ENCODE measurements at regions not wholly inside any gene's neighbourhood (a gene's known extent, or its start where the extent isn't known, plus 50 kb on each side); places are given as distances from the start of the nearest gene placed in this dataset.

DNA sequence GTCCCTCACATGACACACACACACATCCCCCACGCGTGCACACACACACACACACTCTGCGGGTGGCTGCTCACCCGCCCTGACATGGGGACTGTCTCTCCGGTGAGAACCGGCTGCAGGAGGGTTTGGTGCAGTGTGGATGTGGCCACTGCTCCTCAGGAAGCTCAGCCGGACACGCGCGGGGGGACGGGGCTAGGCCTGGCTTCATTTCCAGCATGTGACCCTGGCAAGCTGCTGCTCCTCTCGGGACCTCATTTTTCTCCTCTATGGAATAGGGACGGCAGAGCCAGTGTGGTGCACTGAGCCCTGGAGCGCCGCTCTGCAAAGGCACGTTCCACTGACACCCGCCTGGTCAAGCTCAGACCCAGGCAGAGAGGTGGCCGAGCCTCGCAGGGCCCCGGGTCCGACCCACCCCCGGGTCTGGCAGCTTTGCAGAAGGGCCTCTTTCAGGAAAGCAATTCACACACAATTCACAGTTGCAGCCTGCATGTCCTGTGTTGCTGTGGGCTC, 56.8 kb upstream of the SLCO4A1 start:
- H3K27me3 ChIP-seq, result peaks cover 90% of the 10 kb centered on the region
- TF ChIP-seq, protein P1, sequence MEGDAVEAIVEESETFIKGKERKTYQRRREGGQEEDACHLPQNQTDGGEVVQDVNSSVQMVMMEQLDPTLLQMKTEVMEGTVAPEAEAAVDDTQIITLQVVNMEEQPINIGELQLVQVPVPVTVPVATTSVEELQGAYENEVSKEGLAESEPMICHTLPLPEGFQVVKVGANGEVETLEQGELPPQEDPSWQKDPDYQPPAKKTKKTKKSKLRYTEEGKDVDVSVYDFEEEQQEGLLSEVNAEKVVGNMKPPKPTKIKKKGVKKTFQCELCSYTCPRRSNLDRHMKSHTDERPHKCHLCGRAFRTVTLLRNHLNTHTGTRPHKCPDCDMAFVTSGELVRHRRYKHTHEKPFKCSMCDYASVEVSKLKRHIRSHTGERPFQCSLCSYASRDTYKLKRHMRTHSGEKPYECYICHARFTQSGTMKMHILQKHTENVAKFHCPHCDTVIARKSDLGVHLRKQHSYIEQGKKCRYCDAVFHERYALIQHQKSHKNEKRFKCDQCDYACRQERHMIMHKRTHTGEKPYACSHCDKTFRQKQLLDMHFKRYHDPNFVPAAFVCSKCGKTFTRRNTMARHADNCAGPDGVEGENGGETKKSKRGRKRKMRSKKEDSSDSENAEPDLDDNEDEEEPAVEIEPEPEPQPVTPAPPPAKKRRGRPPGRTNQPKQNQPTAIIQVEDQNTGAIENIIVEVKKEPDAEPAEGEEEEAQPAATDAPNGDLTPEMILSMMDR (IDR thresholded peaks at IDR 0.05), result no peak
- TF ChIP-seq EP300 (IDR thresholded peaks at IDR 0.05) (no peak), POLR2AphosphoS5 (IDR thresholded peaks at IDR 0.05) (no peak), POLR2A (IDR thresholded peaks at IDR 0.05) (no peak)
- no peak for ATAC-seq
- no peaks in the 10 kb centered on the region for H3K36me3 ChIP-seq
- WGBS, 2 donors (ENCODE audit: low coverage in 1 of 2), result 77 to 86% methylated on average over 3 to 4 of the region's 22 CpGs
- H3K4me3 ChIP-seq, result no peak overlapping the region
- no peak overlapping the region for H3K27ac ChIP-seq
- peaks cover 0 to 45% (median 13%) of the 10 kb centered on the region in 3 donors for H3K4me1 ChIP-seq
- H3K9me3 ChIP-seq, result no peaks in the 10 kb centered on the region

GRCh38 chr20:62586799-62587198, 55.5 kb upstream of the SLCO4A1 start:
- Histone ChIP-seq H3K9me3 (no peaks in the 10 kb centered on the region), H3K27ac (no peak overlapping the region), H3K4me1 (peaks cover 0 to 32% (median 12%) of the 10 kb centered on the region in 3 donors), H3K4me3 (no peak overlapping the region), H3K27me3 (peaks cover 90% of the 10 kb centered on the region), H3K36me3 (no peaks in the 10 kb centered on the region)
- TF ChIP-seq, protein P1 (IDR thresholded peaks at IDR 0.05), result no peak
- TF ChIP-seq POLR2AphosphoS5 (IDR thresholded peaks at IDR 0.05), result no peak
- TF ChIP-seq EP300 (IDR thresholded peaks at IDR 0.05), result no peak
- no peak for TF ChIP-seq POLR2A (IDR thresholded peaks at IDR 0.05)
- ATAC-seq, result no peak
- WGBS, 2 donors (ENCODE audit: low coverage in 1 of 2), result 35 to 40% methylated on average over 1 to 5 of the region's 8 CpGs

DNA sequence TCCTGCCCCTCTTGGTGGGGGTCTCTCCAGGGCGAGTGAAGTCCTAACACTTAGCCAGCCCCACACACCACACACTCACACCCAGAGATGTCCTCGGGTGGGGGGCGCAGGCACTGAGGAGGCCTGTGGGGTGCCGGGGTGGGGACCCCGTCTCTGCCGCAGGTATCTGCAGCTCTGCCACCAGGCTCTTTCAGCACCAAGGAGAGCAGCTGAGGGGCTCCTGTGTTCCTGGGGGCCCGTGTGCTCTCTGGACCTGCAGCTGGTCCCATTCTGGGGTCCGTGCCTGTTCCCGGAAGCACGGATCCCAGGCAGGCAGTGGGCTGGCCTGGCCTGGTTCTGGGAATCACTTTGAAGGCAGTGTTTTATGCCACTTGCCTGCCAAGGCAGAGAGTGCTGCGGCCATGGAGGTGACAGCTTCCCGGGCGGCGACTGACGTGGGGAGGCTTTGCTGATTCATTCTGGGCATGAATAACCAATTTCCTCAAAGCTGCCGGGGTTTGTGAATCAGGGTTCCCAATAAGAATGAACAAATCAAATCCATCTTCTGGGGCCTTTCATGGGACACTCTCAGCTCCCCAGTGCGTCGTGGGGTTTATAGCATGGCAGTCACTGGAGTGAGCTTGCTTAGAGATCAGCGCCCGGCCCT, 54.4 kb upstream of the SLCO4A1 start:
- Histone ChIP-seq H3K4me1 (peaks cover 0 to 21% (median 3%) of the 10 kb centered on the region in 3 donors), H3K36me3 (no peaks in the 10 kb centered on the region), H3K27me3 (peaks cover 93% of the 10 kb centered on the region), H3K27ac (no peak overlapping the region), H3K4me3 (no peak overlapping the region), H3K9me3 (no peaks in the 10 kb centered on the region)
- ATAC-seq, result no peak
- TF ChIP-seq EP300 (IDR thresholded peaks at IDR 0.05), result no peak
- no peak for TF ChIP-seq POLR2A (IDR thresholded peaks at IDR 0.05)
- no peak for TF ChIP-seq POLR2AphosphoS5 (IDR thresholded peaks at IDR 0.05)
- TF ChIP-seq, protein P1 (IDR thresholded peaks at IDR 0.05), result no peak
- WGBS, 2 donors (ENCODE audit: low coverage in 1 of 2), result 48 to 55% methylated on average over 5 to 6 of the region's 20 CpGs

DNA sequence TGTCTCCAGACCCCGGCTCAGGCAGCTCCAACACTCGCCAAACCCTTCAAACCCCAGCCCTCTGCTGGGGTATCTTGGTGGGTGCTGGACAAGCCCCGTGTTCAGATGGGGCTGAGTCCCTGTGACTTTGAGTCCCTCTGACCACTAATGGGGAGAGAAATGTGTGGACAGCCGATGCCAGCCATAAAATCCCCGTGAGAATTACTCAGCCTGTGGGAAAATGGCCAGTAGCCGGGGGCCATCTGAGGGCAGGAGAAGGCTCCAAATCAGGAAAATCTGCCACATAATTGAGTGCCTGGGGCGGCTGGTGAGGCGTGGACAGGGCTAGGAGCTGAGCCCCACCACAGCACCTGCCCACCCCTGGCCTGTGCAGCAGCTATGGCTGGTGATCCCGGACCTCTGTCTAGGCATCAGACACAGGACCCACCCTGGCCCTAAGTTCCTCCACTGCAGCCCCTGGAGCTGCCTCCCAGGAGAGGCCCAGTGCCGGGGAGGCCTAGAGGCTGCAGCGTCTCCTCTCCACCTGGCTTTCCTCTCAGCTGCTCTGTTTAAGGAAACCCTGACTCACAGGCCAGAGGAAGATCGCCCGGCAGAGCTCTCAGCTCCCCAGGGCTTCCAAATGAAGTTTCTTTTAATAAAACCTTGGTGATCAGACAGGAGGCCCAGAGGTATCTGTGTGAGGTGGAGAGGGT, 53.7 kb upstream of the SLCO4A1 start:
- H3K4me1 ChIP-seq, result peaks cover 0 to 14% (median 3%) of the 10 kb centered on the region in 3 donors
- ATAC-seq, result no peak
- 72% methylated on average over 5 of the region's 13 CpGs; no CpG with 5 or more reads in 1 of the 2 donors for WGBS, 2 donors (ENCODE audit: low coverage in 1 of 2)
- no peaks in the 10 kb centered on the region for H3K36me3 ChIP-seq
- H3K4me3 ChIP-seq, result no peak overlapping the region
- H3K27me3 ChIP-seq, result peaks cover 97% of the 10 kb centered on the region
- H3K27ac ChIP-seq, result no peak overlapping the region
- TF ChIP-seq, protein P1 (IDR thresholded peaks at IDR 0.05), result no peak
- TF ChIP-seq POLR2AphosphoS5 (IDR thresholded peaks at IDR 0.05) (no peak), POLR2A (IDR thresholded peaks at IDR 0.05) (no peak), EP300 (IDR thresholded peaks at IDR 0.05) (no peak)
- no peaks in the 10 kb centered on the region for H3K9me3 ChIP-seq
